Gastrocnemius medialis (tissue), 4 donors: ENCODE measurements at regions not wholly inside any gene's neighbourhood (a gene's known extent, or its start where the extent isn't known, plus 50 kb on each side); places are given as distances from the start of the nearest gene placed in this dataset.

Experiments used
- ATAC-seq, 2 donors: fragments of 150-250 bp; one replicate each; pipeline ENCODE4 v1.9.1; 2016
- DNase-seq, 2 donors: peaks; one replicate each; pipeline ENCODE4 v3.0.0-alpha.2; 2019
- H3K27ac ChIP-seq, 4 donors: fragments of 200-600 bp; sonication (generic); 1 replicate in 1 of 4; 2 replicates in 3 of 4; pipeline ENCODE4 v1.5.1; 2016 to 2018; ENCODE audit warnings: mild to moderate bottlenecking in 2 of 4, moderate library complexity in 1 of 4
- H3K27me3 ChIP-seq, 3 donors: fragments of 200-600 bp; sonication (generic) in 2 of 3; 1 replicate in 1 of 3; 2 replicates in 2 of 3; pipeline versions ENCODE4 v1.5.1 to v1.6.0; 2016 to 2019; ENCODE audit warnings: mild to moderate bottlenecking in 1 of 3, moderate library complexity in 1 of 3
- H3K36me3 ChIP-seq, 2 donors: fragments of 200-600 bp; sonication (generic) in 1 of 2; one replicate each; pipeline ENCODE4 v1.5.1; 2017 to 2018
- H3K4me1 ChIP-seq, 2 donors: fragments of 200-600 bp; sonication (generic) in 1 of 2; one replicate each; pipeline ENCODE4 v1.5.1; 2016 to 2017; ENCODE audit warnings: mild to moderate bottlenecking in 2 of 2
- H3K4me3 ChIP-seq, 4 donors: fragments of 200-600 bp; sonication (generic) in 3 of 4; 1 replicate in 1 of 4; 2 replicates in 3 of 4; pipeline ENCODE4 v1.5.1; 2016 to 2019; ENCODE audit warnings: mild to moderate bottlenecking in 2 of 4
- H3K9me3 ChIP-seq, 3 donors: fragments of 200-600 bp; sonication (generic) in 2 of 3; 1 replicate in 1 of 3; 2 replicates in 2 of 3; pipeline ENCODE4 v1.5.1; 2016 to 2019
- POLR2A ChIP-seq, 2 donors: fragments of 450-650 bp; IDR thresholded peaks; one replicate each; pipeline ENCODE4 v1.6.1; 2017; ENCODE audit warnings: antibody characterized with exemption in 2 of 2, mild to moderate bottlenecking in 2 of 2, moderate library complexity in 2 of 2
- in situ Hi-C, 4 donors: fragments of 200-750 bp; cut with MboI; loops; one replicate each; pipeline versions ENCODE4 v1.15.0 to v1.8.0; 2017; ENCODE audit warnings: low sequenced_read_pairs in 4 of 4
- intact Hi-C: fragments of 100-400 bp; cut with DNase I; formaldehyde crosslinking; loops from one replicate; pipeline ENCODE4 v1.15.1; 2023; ENCODE audit warnings: low total_unique reads
- TF ChIP-seq, protein P1 (sequence below), 5 experiments: fragments of 450-650 bp in 3 of 5; fragments of 200-600 bp in 2 of 5; sonication (generic) in 2 of 5; IDR thresholded peaks in 4 of 5; conservative IDR thresholded peaks in 1 of 5; 1 replicate in 4 of 5; 2 replicates in 1 of 5; pipeline ENCODE4 v1.5.1; 2016 to 2019; ENCODE audit warnings: antibody characterized with exemption in 5 of 5, mild to moderate bottlenecking in 3 of 5, moderate library complexity in 3 of 5

GRCh38 chr6:23323897-23324296, 754.5 kb downstream of the HDGFL1 start:
- ATAC-seq = no peak
- no peak for DNase-seq
- in situ Hi-C loops (no loop called here), intact Hi-C loops (no loop called here)
- Histone ChIP-seq H3K9me3 (no peaks in the 10 kb centered on the region), H3K27me3 (no peaks in the 10 kb centered on the region), H3K36me3 (no peaks in the 10 kb centered on the region), H3K4me3 (no peak overlapping the region), H3K4me1 (no peaks in the 10 kb centered on the region), H3K27ac (no peak overlapping the region)
- TF ChIP-seq, protein P1, sequence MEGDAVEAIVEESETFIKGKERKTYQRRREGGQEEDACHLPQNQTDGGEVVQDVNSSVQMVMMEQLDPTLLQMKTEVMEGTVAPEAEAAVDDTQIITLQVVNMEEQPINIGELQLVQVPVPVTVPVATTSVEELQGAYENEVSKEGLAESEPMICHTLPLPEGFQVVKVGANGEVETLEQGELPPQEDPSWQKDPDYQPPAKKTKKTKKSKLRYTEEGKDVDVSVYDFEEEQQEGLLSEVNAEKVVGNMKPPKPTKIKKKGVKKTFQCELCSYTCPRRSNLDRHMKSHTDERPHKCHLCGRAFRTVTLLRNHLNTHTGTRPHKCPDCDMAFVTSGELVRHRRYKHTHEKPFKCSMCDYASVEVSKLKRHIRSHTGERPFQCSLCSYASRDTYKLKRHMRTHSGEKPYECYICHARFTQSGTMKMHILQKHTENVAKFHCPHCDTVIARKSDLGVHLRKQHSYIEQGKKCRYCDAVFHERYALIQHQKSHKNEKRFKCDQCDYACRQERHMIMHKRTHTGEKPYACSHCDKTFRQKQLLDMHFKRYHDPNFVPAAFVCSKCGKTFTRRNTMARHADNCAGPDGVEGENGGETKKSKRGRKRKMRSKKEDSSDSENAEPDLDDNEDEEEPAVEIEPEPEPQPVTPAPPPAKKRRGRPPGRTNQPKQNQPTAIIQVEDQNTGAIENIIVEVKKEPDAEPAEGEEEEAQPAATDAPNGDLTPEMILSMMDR (IDR thresholded peaks at IDR 0.05 in 4 of 5, conservative IDR thresholded peaks at IDR 0.05 in 1 of 5) = no peak
- no peak for TF ChIP-seq POLR2A (IDR thresholded peaks at IDR 0.05)

GRCh38 chr6:23325065-23325464, 755.7 kb downstream of the HDGFL1 start:
- TF ChIP-seq POLR2A (IDR thresholded peaks at IDR 0.05) = no peak
- TF ChIP-seq, protein P1 (IDR thresholded peaks at IDR 0.05 in 4 of 5, conservative IDR thresholded peaks at IDR 0.05 in 1 of 5) = no peak
- H3K27ac ChIP-seq = no peak overlapping the region
- intact Hi-C loops = no loop called here

DNA sequence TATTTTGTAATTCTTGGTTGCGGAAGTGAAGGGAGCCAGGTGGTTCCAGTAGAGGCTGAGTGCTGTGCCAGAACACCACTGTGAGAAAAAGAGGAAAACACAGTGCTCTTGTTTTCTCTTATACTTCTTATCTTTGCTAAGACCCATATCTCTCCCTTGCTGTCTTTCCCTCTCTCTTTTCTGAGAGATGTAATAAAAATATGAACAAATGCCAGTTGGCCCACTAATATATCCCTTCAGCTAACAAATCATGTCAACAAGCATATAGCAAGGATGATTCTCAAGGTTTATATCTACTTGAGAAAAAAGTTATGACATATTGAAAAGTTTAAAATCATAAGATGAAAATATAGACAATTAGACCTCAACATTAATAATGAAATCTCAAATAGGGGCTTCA, 758.3 kb downstream of the HDGFL1 start:
- no peak for DNase-seq
- intact Hi-C loops = no loop called here
- no peaks in the 10 kb centered on the region for H3K9me3 ChIP-seq
- H3K27me3 ChIP-seq = no peaks in the 10 kb centered on the region
- no peak overlapping the region for H3K27ac ChIP-seq
- no peak for ATAC-seq
- no peaks in the 10 kb centered on the region for H3K4me1 ChIP-seq
- in situ Hi-C loops = no loop called here
- no peak overlapping the region for H3K4me3 ChIP-seq
- no peak for TF ChIP-seq POLR2A (IDR thresholded peaks at IDR 0.05)
- TF ChIP-seq, protein P1 (IDR thresholded peaks at IDR 0.05 in 4 of 5, conservative IDR thresholded peaks at IDR 0.05 in 1 of 5) = no peak
- no peaks in the 10 kb centered on the region for H3K36me3 ChIP-seq

More at GRCh38 chr6:23325065-23325464, 755.7 kb downstream of the HDGFL1 start:
- no peaks in the 10 kb centered on the region for H3K36me3 ChIP-seq
- H3K9me3 ChIP-seq = no peaks in the 10 kb centered on the region
- no peaks in the 10 kb centered on the region for H3K4me1 ChIP-seq
- DNase-seq (no peak), ATAC-seq (no peak)
- in situ Hi-C loops = no loop called here
- H3K27me3 ChIP-seq = no peaks in the 10 kb centered on the region
- no peak overlapping the region for H3K4me3 ChIP-seq

DNA sequence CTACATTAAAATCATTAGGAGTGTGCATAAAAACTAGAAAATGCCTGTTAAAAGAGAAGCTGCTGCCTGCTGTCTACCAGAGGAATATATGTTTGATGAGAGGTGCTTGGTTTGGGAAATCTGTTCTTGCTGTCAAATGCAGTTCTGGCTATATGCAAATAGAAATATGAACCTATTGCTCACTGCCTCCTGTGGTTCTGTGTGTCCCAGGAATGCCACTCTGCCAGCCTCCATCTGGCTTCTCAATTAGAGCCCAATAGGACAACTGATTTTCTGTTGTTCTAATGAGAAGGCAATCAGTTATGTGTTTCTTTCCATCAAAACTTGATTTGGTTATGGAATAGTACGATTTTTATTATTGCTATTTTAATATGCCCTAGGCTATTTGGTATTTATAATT, 759.7 kb downstream of the HDGFL1 start:
- H3K27me3 ChIP-seq = no peaks in the 10 kb centered on the region
- no peaks in the 10 kb centered on the region for H3K9me3 ChIP-seq
- ATAC-seq (no peak), DNase-seq (no peak)
- H3K27ac ChIP-seq = no peak overlapping the region
- no peaks in the 10 kb centered on the region for H3K36me3 ChIP-seq
- intact Hi-C loops (no loop called here), in situ Hi-C loops (no loop called here)
- no peaks in the 10 kb centered on the region for H3K4me1 ChIP-seq
- TF ChIP-seq POLR2A (IDR thresholded peaks at IDR 0.05) = no peak
- TF ChIP-seq, protein P1 (IDR thresholded peaks at IDR 0.05 in 4 of 5, conservative IDR thresholded peaks at IDR 0.05 in 1 of 5) = no peak
- no peak overlapping the region for H3K4me3 ChIP-seq

GRCh38 chr6:23330632-23331031, 761.3 kb downstream of the HDGFL1 start:
- TF ChIP-seq, protein P1 (IDR thresholded peaks at IDR 0.05 in 4 of 5, conservative IDR thresholded peaks at IDR 0.05 in 1 of 5) = no peak
- TF ChIP-seq POLR2A (IDR thresholded peaks at IDR 0.05) = no peak
- no peak overlapping the region for H3K4me3 ChIP-seq
- H3K27ac ChIP-seq = no peak overlapping the region
- no peaks in the 10 kb centered on the region for H3K27me3 ChIP-seq
- in situ Hi-C loops = no loop called here
- H3K4me1 ChIP-seq = no peaks in the 10 kb centered on the region
- H3K9me3 ChIP-seq = no peaks in the 10 kb centered on the region
- ATAC-seq = no peak
- intact Hi-C loops = no loop called here
- DNase-seq = no peak
- H3K36me3 ChIP-seq = no peaks in the 10 kb centered on the region
